GM19455 (cell line): ENCODE measurements at regions not wholly inside any gene's neighbourhood (a gene's known extent, or its start where the extent isn't known, plus 50 kb on each side); places are given as distances from the start of the nearest gene placed in this dataset.
"Not testable (repeated sequence)": the region's sequence is repeated elsewhere in the genome, so short reads cannot be mapped to it uniquely, and the experiment has no call there.

ENCODE experiments used
- ATAC-seq: cut with Tn5 transposase; IDR thresholded peaks from one replicate; pipeline ENCODE4 v1.9.1; 2021; ENCODE audit not compliant: unreplicated experiment

DNA sequence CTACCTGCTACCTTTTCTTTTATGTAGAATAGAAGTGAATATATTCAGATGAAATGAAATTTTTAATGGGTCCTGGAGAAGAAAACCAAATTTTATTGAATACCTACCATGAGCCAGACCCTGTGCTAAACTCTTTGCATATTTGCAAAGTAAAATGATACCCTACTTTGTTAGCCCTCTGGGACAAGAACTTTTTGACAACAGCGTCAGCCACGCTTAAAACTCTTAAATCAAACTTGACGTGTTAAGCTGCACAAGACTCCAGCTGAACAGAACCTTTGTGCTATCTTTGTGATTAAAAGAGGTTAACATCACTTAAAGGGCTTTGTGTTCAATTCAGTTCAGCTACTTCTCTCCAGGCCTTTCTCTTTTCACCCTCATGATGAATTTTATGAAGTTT lies 316.5 kb downstream of the MEX3B start:
- ATAC-seq: no peak

GRCh38 chr15:81728726-81729125 lies 317.1 kb downstream of the MEX3B start:
- no peak for ATAC-seq

DNA sequence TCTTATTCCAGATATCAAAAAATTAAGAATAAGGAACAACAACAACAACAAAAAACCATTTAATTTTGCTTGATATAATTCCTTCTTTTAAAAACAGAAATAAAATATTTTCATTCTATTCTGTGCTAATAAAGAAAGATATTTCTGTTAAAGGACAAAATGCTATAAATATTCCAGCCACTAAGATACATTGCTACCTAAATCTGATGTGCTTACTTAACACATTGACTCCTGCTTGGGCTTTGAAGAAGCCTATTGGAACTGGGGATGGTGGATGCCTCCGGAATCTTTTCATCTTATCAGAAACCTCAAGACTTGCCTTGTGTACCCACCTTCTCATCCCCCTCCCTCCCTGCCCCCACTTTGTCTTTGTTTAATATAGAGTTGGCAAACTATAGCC lies 320.2 kb downstream of the MEX3B start:
- no peak for ATAC-seq

- ATAC-seq: no peak
Observed at GRCh38 chr15:81724536-81724935, 321.3 kb downstream of the MEX3B start.

DNA sequence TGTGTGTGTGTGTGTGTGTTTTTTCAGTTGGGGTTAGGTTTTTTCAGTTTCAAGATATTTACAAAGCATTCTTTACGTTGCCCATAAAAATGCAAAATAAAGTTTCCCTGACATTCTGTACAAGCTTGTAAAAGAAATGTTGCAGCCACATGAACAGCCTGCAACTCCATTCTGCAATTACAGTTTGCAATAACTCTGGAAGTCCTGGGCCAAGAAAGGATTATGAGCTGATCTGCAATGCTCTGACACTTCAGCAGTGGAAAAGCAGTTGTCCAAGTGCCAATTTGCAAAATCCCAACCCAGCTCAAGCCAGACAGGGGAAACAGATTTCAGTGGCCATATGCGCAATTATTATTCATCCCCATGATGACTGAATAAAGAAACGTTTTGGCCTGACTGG lies 322.1 kb downstream of the MEX3B start:
- no peak for ATAC-seq

DNA sequence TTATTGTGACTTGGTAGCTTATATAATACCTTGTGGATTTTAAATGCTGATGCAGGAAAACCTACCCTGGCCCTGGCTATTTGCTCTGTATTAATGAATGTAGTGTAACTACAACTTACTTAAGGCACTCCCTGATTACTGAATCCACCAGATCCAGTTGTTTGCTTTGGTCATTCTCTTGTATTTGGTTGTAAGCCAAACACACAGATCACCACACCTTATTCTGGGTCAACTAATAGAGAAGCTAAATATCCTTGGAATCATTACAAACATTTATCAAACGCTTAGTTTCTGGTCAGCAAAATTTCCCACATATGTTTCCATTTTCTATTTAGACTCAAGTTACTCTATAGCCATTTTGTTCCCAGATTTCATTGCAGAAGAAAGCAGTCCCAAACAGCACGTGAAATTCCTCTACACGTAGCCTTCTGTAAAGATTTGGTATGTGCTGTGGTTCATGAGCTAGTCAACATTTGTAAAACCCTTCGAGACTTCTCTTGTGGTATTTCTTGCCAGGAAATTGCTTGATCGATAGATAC lies 322.6 kb downstream of the MEX3B start:
- ATAC-seq: no peak

- not testable (repeated sequence) for ATAC-seq
Observed at GRCh38 chr15:81716468-81716867, 329.4 kb downstream of the MEX3B start.

GRCh38 chr15:81710328-81710727 lies 335.5 kb downstream of the MEX3B start:
- ATAC-seq: no peak

GRCh38 chr15:81706816-81707346 lies 332.9 kb upstream of the TMC3 start:
- ATAC-seq: not testable (repeated sequence)

DNA sequence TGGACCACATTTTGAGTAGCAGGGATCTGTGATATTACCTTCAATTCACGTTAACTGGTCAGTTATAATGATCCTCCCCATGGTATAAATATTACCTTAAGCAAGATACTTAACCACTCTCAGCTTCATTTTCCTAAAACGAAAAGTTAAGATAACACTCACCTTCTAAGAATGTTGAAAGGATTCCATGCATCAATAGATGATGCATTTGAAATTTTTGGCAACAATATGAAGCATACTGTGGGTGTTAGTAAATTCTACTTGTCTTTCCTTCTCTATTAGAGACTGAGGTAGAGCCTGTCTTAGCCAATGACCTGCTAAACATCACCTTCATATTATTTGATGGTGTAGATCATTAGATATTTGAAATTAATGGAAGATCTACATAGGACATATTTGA lies 331.7 kb upstream of the TMC3 start:
- ATAC-seq: not testable (repeated sequence)

DNA sequence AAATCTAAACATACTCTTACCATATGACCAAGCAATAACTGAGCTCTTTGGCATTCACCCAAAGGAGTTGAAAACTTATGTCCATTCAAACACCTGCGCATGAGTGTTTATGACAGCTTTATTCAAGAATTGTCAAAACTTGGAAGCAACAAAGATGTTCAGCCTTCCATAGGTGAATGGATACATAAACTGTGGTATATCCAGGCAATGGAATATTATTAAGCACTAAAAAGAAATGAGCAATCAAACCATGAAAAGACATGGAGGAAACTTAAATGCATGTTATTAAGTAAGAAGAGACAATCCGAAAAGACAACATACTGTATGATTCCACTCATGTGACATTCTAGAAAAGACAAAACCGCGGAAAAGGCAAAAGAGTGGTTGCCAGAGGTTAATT lies 312.0 kb upstream of the TMC3 start:
- ATAC-seq: no peak

DNA sequence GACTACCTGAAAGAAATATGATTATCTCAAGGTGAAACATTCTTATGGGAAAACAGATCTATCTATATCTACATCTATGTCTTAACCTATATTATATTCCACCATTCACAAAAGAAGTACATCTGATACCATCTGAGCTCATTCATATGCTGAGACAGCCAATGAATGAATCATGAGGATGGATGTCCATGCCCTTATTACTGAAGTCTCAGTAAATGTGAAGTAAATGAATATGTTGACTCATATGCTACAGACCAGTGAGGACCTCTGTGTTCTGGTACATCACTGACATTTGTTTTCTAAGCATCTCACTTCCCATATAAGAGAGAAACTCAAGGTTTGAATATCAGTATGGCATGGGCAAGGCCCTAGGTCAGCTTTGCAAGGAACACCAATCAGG lies 311.2 kb upstream of the TMC3 start:
- ATAC-seq: no peak

- ATAC-seq: no peak
Observed at GRCh38 chr15:81680829-81681228, 306.8 kb upstream of the TMC3 start.

- no peak for ATAC-seq
Observed at GRCh38 chr15:81666839-81667238, 292.8 kb upstream of the TMC3 start.

DNA sequence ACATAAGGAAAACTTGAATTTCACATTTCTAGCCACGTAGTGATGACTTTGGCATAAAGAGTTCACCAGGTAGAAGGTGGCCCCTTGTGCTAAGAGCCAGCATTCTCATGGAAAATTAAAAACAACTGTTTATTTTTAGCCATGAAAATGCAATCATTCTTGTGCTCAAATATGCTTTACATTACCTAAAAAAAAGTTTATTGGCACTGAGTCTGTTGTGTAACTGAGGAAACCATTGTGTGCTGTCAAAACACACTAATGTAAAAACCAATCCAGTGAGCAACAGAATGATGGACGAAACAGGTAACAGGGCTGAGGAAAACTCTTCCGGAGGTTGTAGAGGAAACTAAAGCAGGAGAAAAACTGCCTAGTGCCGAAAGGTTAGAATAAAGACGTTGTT lies 287.0 kb upstream of the TMC3 start:
- ATAC-seq: no peak

- no peak for ATAC-seq
Observed at GRCh38 chr15:81653259-81653658, 279.2 kb upstream of the TMC3 start.

GRCh38 chr15:81645470-81645869 lies 271.5 kb upstream of the TMC3 start:
- no peak for ATAC-seq

DNA sequence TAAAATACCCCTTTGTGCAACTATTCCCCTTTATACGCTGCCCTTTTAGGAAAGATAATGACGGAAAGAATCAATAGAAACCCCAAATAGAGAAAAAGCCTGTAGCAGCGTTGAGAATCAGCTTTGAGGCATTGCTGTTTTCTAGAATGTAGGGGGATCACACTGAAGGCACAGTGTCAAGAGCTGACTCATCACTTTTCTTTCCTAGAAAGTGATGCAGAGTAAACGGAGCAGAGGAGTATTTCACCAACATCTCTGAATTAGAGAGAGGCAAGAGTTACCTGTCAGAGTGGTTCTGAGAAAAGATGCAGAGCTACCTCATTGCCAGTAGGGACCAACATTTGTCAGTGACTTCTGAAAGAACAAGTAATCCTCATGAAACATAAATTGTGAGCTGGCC lies 269.8 kb upstream of the TMC3 start:
- ATAC-seq: no peak

- no peak for ATAC-seq
Observed at GRCh38 chr15:81642451-81642990, 268.5 kb upstream of the TMC3 start.

GRCh38 chr15:81636064-81636463 lies 262.1 kb upstream of the TMC3 start:
- ATAC-seq: not testable (repeated sequence)

- no peak for ATAC-seq
Observed at GRCh38 chr15:81633889-81634288, 259.9 kb upstream of the TMC3 start.

GRCh38 chr15:81625896-81626295 lies 251.9 kb upstream of the TMC3 start:
- ATAC-seq: no peak

- ATAC-seq: no peak
Observed at GRCh38 chr15:81619002-81619401, 245.0 kb upstream of the TMC3 start.
